ENCODE measurements at regions not wholly inside any gene's neighbourhood (a gene's known extent, or its start where the extent isn't known, plus 50 kb on each side); places are given as distances from the start of the nearest gene placed in this dataset.

GRCh38 chr11:116642481-116642880 lies 130.3 kb downstream of the BUD13 start:
- DNase-seq = no peak

GRCh38 chr11:116641561-116642045 lies 131.2 kb downstream of the BUD13 start:
- DNase-seq = peak; percentile 7

- DNase-seq = no peak
These were observed 132.0 kb downstream of the BUD13 start for GRCh38 chr11:116640641-116641402.

- DNase-seq = no peak
These were observed 134.3 kb downstream of the BUD13 start for GRCh38 chr11:116638463-116638862.

- no peak for DNase-seq
These were observed 135.0 kb downstream of the BUD13 start for GRCh38 chr11:116637766-116638165.

GRCh38 chr11:116636341-116636929 lies 136.4 kb downstream of the BUD13 start:
- DNase-seq = no peak

GRCh38 chr11:116631201-116631600 lies 141.6 kb downstream of the BUD13 start:
- no peak for DNase-seq

- no peak for DNase-seq
These were observed 154.3 kb downstream of the BUD13 start for GRCh38 chr11:116618461-116618860.

GRCh38 chr11:116615211-116615865 lies 157.4 kb downstream of the BUD13 start:
- no peak for DNase-seq

- DNase-seq = no peak
These were observed 158.2 kb downstream of the BUD13 start for GRCh38 chr11:116614306-116615210.

GRCh38 chr11:116613206-116613875 lies 159.4 kb downstream of the BUD13 start:
- DNase-seq = no peak

- DNase-seq = no peak
These were observed 160.7 kb downstream of the BUD13 start for GRCh38 chr11:116611998-116612620.

- DNase-seq = no peak
These were observed 162.6 kb downstream of the BUD13 start for GRCh38 chr11:116610190-116610589.

GRCh38 chr11:116607027-116607426 lies 165.8 kb downstream of the BUD13 start:
- no peak for DNase-seq

GRCh38 chr11:116605543-116606459 lies 167.0 kb downstream of the BUD13 start:
- DNase-seq = peak; percentile 35

- no peak for DNase-seq
These were observed 169.0 kb downstream of the BUD13 start for GRCh38 chr11:116603728-116604323.

GRCh38 chr11:116602637-116602942 lies 170.2 kb downstream of the BUD13 start:
- DNase-seq = no peak

GRCh38 chr11:116601814-116602636 lies 170.8 kb downstream of the BUD13 start:
- DNase-seq = peak; percentile 38

GRCh38 chr11:116600930-116601329 lies 171.9 kb downstream of the BUD13 start:
- DNase-seq = no peak

All from fibroblast of skin of scalp (primary cell).